Esophagus squamous epithelium (tissue), 5 donors: ENCODE measurements at regions not wholly inside any gene's neighbourhood (a gene's known extent, or its start where the extent isn't known, plus 50 kb on each side); places are given as distances from the start of the nearest gene placed in this dataset.

ENCODE experiments used
- DNase-seq: peaks from one replicate; lab custom pipeline; 2025; lab: John Stamatoyannopoulos, UW
- H3K27ac ChIP-seq, 4 donors: fragments of 200-600 bp; sonication (generic); one replicate each; pipeline ENCODE4 v1.5.1; 2016 to 2019; ENCODE audit warnings: mild to moderate bottlenecking in 1 of 4
- H3K27me3 ChIP-seq, 4 donors: fragments of 200-600 bp; sonication (generic); 1 replicate in 3 of 4; 2 replicates in 1 of 4; pipeline versions ENCODE4 v1.5.1 to v1.6.0; 2017 to 2021; ENCODE audit warnings: antibody characterized with exemption in 1 of 4
- H3K36me3 ChIP-seq, 3 donors: fragments of 200-600 bp; sonication (generic); one replicate each; pipeline ENCODE4 v1.5.1; 2016 to 2019
- H3K4me1 ChIP-seq, 3 donors: fragments of 200-600 bp; sonication (generic); one replicate each; pipeline ENCODE4 v1.5.1; 2017 to 2019
- H3K4me3 ChIP-seq, 4 donors: fragments of 200-600 bp; sonication (generic); 1 replicate in 3 of 4; 2 replicates in 1 of 4; pipeline ENCODE4 v1.5.1; 2016 to 2019; ENCODE audit warnings: mild to moderate bottlenecking in 2 of 4, moderate library complexity in 1 of 4
- H3K9me3 ChIP-seq, 3 donors: fragments of 200-600 bp; sonication (generic); one replicate each; pipeline ENCODE4 v1.5.1; 2016 to 2019
- CTCF ChIP-seq, 6 experiments: fragments of 450-650 bp in 4 of 6; fragments of 200-600 bp in 2 of 6; sonication (generic) in 2 of 6; IDR thresholded peaks; one replicate each; pipeline ENCODE4 v1.5.1; 2016 to 2019; ENCODE audit warnings: antibody characterized with exemption in 6 of 6, mild to moderate bottlenecking in 4 of 6, moderate library complexity in 4 of 6
- POLR2A ChIP-seq, 4 donors: fragments of 450-650 bp; IDR thresholded peaks; one replicate each; pipeline ENCODE4 v1.6.1; 2017; ENCODE audit warnings: antibody characterized with exemption in 4 of 4, mild to moderate bottlenecking in 4 of 4, moderate library complexity in 3 of 4
- WGBS, 2 donors: methylation state at CpG; one replicate each; pipeline ENCODE4 v1.1.5; 2018; 5-methylcytosine and 5-hydroxymethylcytosine counted together
- intact Hi-C: fragments of 100-400 bp; cut with DNase I; formaldehyde crosslinking; loops from one replicate; pipeline ENCODE4 v1.15.0; 2022
- donor health status: DM: yes; HTN: yes; CAD: no.

GRCh38 chr7:131194070-131194865 is 133.4 kb upstream of the MKLN1 start:
- 63 to 77% methylated on average over 7 of the region's 7 CpGs for WGBS, 2 donors
- peaks cover 0 to 8% (median 0%) of the 10 kb centered on the region in 3 donors for H3K4me1 ChIP-seq
- DNase-seq: no peak
- no peak overlapping the region for H3K4me3 ChIP-seq
- no peaks in the 10 kb centered on the region for H3K27me3 ChIP-seq
- no peaks in the 10 kb centered on the region for H3K36me3 ChIP-seq
- H3K27ac ChIP-seq: no peak overlapping the region
- TF ChIP-seq CTCF (IDR thresholded peaks at IDR 0.05) (no peak), POLR2A (IDR thresholded peaks at IDR 0.05) (no peak)
- intact Hi-C loops: no loop called here
- no peaks in the 10 kb centered on the region for H3K9me3 ChIP-seq

DNA sequence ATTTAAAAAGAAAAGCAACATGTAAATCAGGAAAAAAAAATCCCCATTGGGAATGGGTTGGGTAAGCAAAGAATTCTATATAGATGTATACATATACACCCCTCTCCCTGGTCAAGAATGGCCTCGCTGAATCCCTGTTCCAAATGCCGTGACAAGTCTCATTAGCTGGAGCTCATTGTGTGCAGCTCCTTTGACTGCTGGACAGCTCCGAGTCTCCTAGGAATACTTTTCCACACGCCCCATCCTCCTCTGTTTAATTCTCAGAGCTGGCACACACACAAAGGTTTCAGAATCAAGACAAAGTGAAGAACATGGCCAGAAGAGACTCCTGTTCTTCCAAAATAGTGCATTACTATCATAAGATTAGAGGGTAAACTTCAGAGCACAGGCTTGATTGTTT is 130.9 kb upstream of the MKLN1 start:
- intact Hi-C loops: no loop called here
- no peak for DNase-seq
- no peak overlapping the region for H3K4me3 ChIP-seq
- no peaks in the 10 kb centered on the region for H3K36me3 ChIP-seq
- H3K4me1 ChIP-seq: no peaks in the 10 kb centered on the region
- WGBS, 2 donors: 25 to 33% methylated on average over 3 to 4 of the region's 4 CpGs
- H3K27me3 ChIP-seq: no peaks in the 10 kb centered on the region
- no peak overlapping the region for H3K27ac ChIP-seq
- TF ChIP-seq CTCF (IDR thresholded peaks at IDR 0.05): no peak
- no peak for TF ChIP-seq POLR2A (IDR thresholded peaks at IDR 0.05)
- no peaks in the 10 kb centered on the region for H3K9me3 ChIP-seq

DNA sequence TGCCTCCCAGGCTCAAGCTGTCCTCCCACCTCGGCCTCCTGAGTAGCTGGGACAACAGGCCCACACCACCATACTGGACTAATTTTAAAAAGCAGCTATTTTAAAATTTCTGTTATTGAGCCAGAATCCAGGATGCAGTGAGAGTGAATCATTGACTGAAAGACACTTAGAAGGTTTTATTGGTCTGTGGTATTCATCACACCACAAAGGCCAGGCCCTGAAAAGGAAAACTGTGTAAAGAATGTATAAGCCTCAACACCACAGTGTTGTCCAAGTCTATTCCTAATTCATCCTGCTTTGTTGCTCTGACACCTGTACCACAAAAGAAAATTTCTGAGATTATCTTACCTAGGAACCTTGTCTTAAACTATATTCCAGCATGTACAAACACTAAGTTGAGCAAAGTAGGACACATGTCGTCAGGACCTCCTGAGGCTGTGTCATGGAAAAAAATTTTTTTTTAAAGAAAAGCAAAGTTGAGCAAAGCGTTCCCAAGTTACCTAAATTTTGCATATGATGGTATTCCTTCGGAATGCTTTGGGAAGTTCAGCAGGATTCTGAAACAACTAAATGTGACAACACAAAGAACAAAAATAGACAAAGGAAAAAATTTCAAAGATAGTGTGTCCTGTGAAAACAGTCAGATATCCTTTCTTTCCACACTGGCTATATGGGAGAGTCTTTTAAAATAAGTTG is 129.6 kb upstream of the MKLN1 start:
- H3K27ac ChIP-seq: no peak overlapping the region
- WGBS, 2 donors: 74 to 88% methylated on average over 4 of the region's 4 CpGs
- no peaks in the 10 kb centered on the region for H3K9me3 ChIP-seq
- H3K36me3 ChIP-seq: no peaks in the 10 kb centered on the region
- H3K4me1 ChIP-seq: no peaks in the 10 kb centered on the region
- no peak for TF ChIP-seq CTCF (IDR thresholded peaks at IDR 0.05)
- no peak for TF ChIP-seq POLR2A (IDR thresholded peaks at IDR 0.05)
- intact Hi-C loops: no loop called here
- no peak overlapping the region for H3K4me3 ChIP-seq
- no peaks in the 10 kb centered on the region for H3K27me3 ChIP-seq
- no peak for DNase-seq

DNA sequence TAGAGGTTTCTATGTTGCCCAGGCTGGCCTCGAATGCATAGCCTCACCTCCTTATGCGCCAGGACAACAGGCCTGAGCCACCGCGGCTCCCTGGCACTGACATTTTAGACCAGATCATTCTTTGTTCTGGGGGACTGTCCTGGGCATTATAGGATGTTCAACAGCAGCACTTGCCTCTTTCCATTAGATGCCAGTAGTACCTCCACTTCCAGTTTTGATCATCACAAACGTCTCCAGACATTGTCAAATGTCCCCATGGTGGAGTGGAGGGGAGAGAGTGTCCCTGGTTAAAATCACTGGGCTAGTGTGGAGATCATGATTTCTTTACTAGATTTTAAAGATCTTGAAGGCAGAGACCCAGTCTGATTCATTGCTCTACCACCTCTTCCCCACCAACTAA is 125.2 kb upstream of the MKLN1 start:
- no peaks in the 10 kb centered on the region for H3K9me3 ChIP-seq
- no peaks in the 10 kb centered on the region for H3K36me3 ChIP-seq
- H3K27me3 ChIP-seq: no peaks in the 10 kb centered on the region
- WGBS, 2 donors: 84 to 85% methylated on average over 5 of the region's 5 CpGs
- H3K4me3 ChIP-seq: no peak overlapping the region
- H3K4me1 ChIP-seq: no peaks in the 10 kb centered on the region
- no peak for DNase-seq
- intact Hi-C loops: no loop called here
- peak overlapping the region in 1 of 4 donors; percentile 54 for H3K27ac ChIP-seq
- TF ChIP-seq POLR2A (IDR thresholded peaks at IDR 0.05) (no peak), CTCF (IDR thresholded peaks at IDR 0.05) (no peak)

- H3K27ac ChIP-seq: peak overlapping the region in 3 of 4 donors; percentile 30 to 54 (median 42)
- no peak for DNase-seq
These were observed 124.2 kb upstream of the MKLN1 start for GRCh38 chr7:131203291-131203976.

More at GRCh38 chr7:131203291-131203976, 124.2 kb upstream of the MKLN1 start:
- Histone ChIP-seq H3K4me1 (no peaks in the 10 kb centered on the region), H3K4me3 (no peak overlapping the region), H3K9me3 (no peaks in the 10 kb centered on the region), H3K36me3 (no peaks in the 10 kb centered on the region), H3K27me3 (no peaks in the 10 kb centered on the region)
- 59 to 60% methylated on average over 5 of the region's 5 CpGs for WGBS, 2 donors
- intact Hi-C loops: no loop called here
- TF ChIP-seq POLR2A (IDR thresholded peaks at IDR 0.05) (no peak), CTCF (IDR thresholded peaks at IDR 0.05) (no peak)
